H1 (cell line): ENCODE measurements at regions not wholly inside any gene's neighbourhood (a gene's known extent, or its start where the extent isn't known, plus 50 kb on each side); places are given as distances from the start of the nearest gene placed in this dataset.

Experiments
- CHD7 ChIP-seq: fragments of 300-600 bp; sonication (generic); IDR thresholded peaks from 2 replicates; pipeline ENCODE4 v1.7.1; 2012; ENCODE audit warnings: low read length, moderate library complexity, mild to moderate bottlenecking, inconsistent platforms; ENCODE audit not compliant: insufficient replicate concordance
- GABPA ChIP-seq: IDR thresholded peaks from 2 replicates; pipeline ENCODE4 v1.6.1; 2011; ENCODE audit warnings: mild to moderate bottlenecking, low read length, moderate library complexity, borderline replicate concordance; ENCODE audit not compliant: insufficient read depth
- JUND ChIP-seq: IDR thresholded peaks from 2 replicates; pipeline ENCODE4 v1.6.1; 2011; ENCODE audit warnings: mild to moderate bottlenecking, improper control_type of control experiment, low read length
- SP2 ChIP-seq: IDR thresholded peaks from 2 replicates; pipeline ENCODE4 v1.6.1; 2012; ENCODE audit warnings: mild to moderate bottlenecking, low read length, inconsistent platforms

- TF ChIP-seq CHD7 (no peak), JUND (no peak), SP2 (no peak), GABPA (no peak)
- TF ChIP-seq, all 59 proteins: peak for 0
Observed at GRCh38 chr16:6910301-6910700, 422.3 kb upstream of the RBFOX1 start (continued).
